ENCODE measurements at regions not wholly inside any gene's neighbourhood (a gene's known extent, or its start where the extent isn't known, plus 50 kb on each side); places are given as distances from the start of the nearest gene placed in this dataset.

GRCh38 chr7:407721-408539, 111.7 kb downstream of the PDGFA start:
- POLR2A ChIA-PET: no interaction called here
- intact Hi-C loops (cut with micrococcal nuclease): no loop called here
- Histone ChIP-seq H3K9me3 (ENCODE audit: control insufficient read depth in 1 of 2, insufficient read depth in 1 of 2, low read depth in 1 of 2, low read length in 2 of 2) (no peaks in the 10 kb centered on the region), H3K9ac (ENCODE audit: low read length) (no peak overlapping the region), H3K4me3 (replicated peaks in 1 of 2; ENCODE audit: low read depth in 1 of 2, low read length in 2 of 2) (no peak overlapping the region), H3K9me2 (ENCODE audit: insufficient read depth) (no peaks in the 10 kb centered on the region), H3K27ac (ENCODE audit: low read depth, low read length) (no peak overlapping the region), H2AFZ (ENCODE audit: low read depth, low read length, poor library complexity, severe bottlenecking) (no peak overlapping the region), H3K79me2 (ENCODE audit: insufficient read depth, low read length) (no peaks in the 10 kb centered on the region), H3K27me3 (ENCODE audit: insufficient read depth, low read length) (peaks cover 20% of the 10 kb centered on the region; the same call in 1 of the 2 replicates), H3K4me2 (ENCODE audit: low read length) (no peak overlapping the region), H3K36me3 (ENCODE audit: control insufficient read depth in 1 of 2, insufficient read depth in 2 of 2, low read length in 2 of 2) (no peaks in the 10 kb centered on the region), H3K4me1 (ENCODE audit: control insufficient read depth in 1 of 2, insufficient read depth in 2 of 2, low read length in 2 of 2) (no peaks in the 10 kb centered on the region), H4K20me1 (ENCODE audit: insufficient read depth) (no peaks in the 10 kb centered on the region)
- RAD21 ChIA-PET (ENCODE audit: low non-redundant PET in 1 of 2, low total read pairs in 2 of 2, uncharacterized antibody in 2 of 2, unreplicated experiment in 2 of 2): no interaction called here
- BruUV-seq (replicated peaks): no TSS peak
- ATAC-seq: no peak
- TF ChIP-seq SP1 (IDR thresholded peaks at IDR 0.05; ENCODE audit: low read depth) (no peak), ZBTB33 (IDR thresholded peaks at IDR 0.05; ENCODE audit: extremely low read depth, insufficient replicate concordance, low read length) (no peak), SIN3A (IDR thresholded peaks at IDR 0.05; ENCODE audit: low read depth) (no peak), EGR1 (IDR thresholded peaks at IDR 0.05; ENCODE audit: low read depth) (no peak), TCF7L2 (IDR thresholded peaks at IDR 0.05; ENCODE audit: borderline replicate concordance, extremely low read depth, insufficient read depth, insufficient read length) (no peak), POLR2A (IDR thresholded peaks at IDR 0.05; ENCODE audit: borderline replicate concordance, extremely low read depth, insufficient read depth, insufficient read length) (no peak), MAX (IDR thresholded peaks at IDR 0.05) (no peak), ZFX (IDR thresholded peaks at IDR 0.05) (no peak), CTCF (IDR thresholded peaks at IDR 0.05 in 2 of 3, conservative IDR thresholded peaks at IDR 0.05 in 1 of 3; ENCODE audit: borderline replicate concordance in 1 of 3, insufficient read depth in 1 of 3, low read depth in 2 of 3, low read length in 2 of 3) (no peak), CBX3 (IDR thresholded peaks at IDR 0.05; ENCODE audit: low read depth) (no peak), POLR2AphosphoS5 (IDR thresholded peaks at IDR 0.05; ENCODE audit: low read depth, low read length) (no peak), ZNF274 (IDR thresholded peaks at IDR 0.05; ENCODE audit: low read depth, low read length) (no peak), CEBPB (IDR thresholded peaks at IDR 0.05; ENCODE audit: low read depth) (no peak)
- TF ChIP-seq, protein P1, sequence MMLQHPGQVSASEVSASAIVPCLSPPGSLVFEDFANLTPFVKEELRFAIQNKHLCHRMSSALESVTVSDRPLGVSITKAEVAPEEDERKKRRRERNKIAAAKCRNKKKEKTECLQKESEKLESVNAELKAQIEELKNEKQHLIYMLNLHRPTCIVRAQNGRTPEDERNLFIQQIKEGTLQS (IDR thresholded peaks at IDR 0.05): no peak
- CTCF ChIA-PET: no interaction called here
- no peak for DNase-seq (ENCODE audit: low read depth, low spot score)
